ENCODE measurements at regions not wholly inside any gene's neighbourhood (a gene's known extent, or its start where the extent isn't known, plus 50 kb on each side); places are given as distances from the start of the nearest gene placed in this dataset.

- no peak for DNase-seq (ENCODE audit: low spot score in 2 of 2)
Observed at GRCh38 chr18:39596221-39596620, 2030.6 kb upstream of the CELF4 start.

DNA sequence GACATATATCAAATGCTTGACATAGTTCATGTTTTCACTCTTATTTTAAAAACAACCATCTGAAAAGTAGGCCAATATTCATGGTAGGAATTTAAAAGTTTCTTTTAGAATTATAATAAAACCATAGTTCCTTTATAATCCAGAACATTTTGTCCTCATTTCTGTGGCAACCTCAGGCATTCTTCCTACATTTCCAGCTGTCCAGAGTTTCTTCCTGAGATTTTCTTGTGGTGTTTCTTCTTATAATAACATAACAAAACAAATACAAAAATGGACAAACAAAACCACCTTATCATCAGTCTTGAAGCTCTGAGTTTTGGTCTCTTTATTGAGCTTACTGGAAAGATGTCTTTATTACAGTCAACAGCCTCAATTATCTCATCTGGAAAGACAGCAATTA is 2028.6 kb upstream of the CELF4 start:
- TF ChIP-seq EP300 (IDR thresholded peaks at IDR 0.05) (no peak), CTCF (IDR thresholded peaks at IDR 0.05) (no peak), POLR2A (IDR thresholded peaks at IDR 0.05) (no peak)
- H3K9me3 ChIP-seq = no peaks in the 10 kb centered on the region
- DNase-seq (ENCODE audit: low spot score in 2 of 2) = no peak
- H3K36me3 ChIP-seq = no peaks in the 10 kb centered on the region
- H3K27ac ChIP-seq = no peak overlapping the region
- H3K4me3 ChIP-seq = no peak overlapping the region
- no peaks in the 10 kb centered on the region for H3K4me1 ChIP-seq
- no peaks in the 10 kb centered on the region for H3K27me3 ChIP-seq

More at GRCh38 chr18:39596221-39596620, 2030.6 kb upstream of the CELF4 start:
- Histone ChIP-seq H3K9me3 (no peaks in the 10 kb centered on the region), H3K27me3 (no peaks in the 10 kb centered on the region), H3K4me3 (no peak overlapping the region), H3K36me3 (no peaks in the 10 kb centered on the region), H3K27ac (no peak overlapping the region), H3K4me1 (no peaks in the 10 kb centered on the region)
- no peak for TF ChIP-seq CTCF (IDR thresholded peaks at IDR 0.05)
- TF ChIP-seq EP300 (IDR thresholded peaks at IDR 0.05) = no peak
- TF ChIP-seq POLR2A (IDR thresholded peaks at IDR 0.05) = no peak

DNA sequence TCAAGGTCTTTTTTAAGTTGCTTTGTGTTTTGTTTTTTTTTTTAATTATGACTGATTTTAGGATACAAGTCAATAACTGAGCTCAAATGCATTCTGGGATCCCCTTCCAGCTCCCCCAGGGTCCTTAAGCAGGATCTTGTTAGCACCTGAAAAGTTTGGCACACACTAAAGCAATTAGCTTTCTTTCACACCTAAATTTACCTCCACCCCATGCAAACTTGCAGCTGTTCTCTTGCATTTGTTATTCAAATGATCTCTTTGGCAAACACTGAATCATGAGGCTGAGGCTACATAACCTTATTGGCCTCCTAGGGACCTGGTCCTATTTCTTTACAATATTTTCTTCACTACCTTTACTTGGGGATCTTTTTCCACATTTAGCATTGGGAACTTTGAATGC is 2026.1 kb upstream of the CELF4 start:
- Histone ChIP-seq H3K9me3 (no peaks in the 10 kb centered on the region), H3K4me3 (no peak overlapping the region), H3K27ac (no peak overlapping the region), H3K36me3 (no peaks in the 10 kb centered on the region), H3K4me1 (no peaks in the 10 kb centered on the region), H3K27me3 (no peaks in the 10 kb centered on the region)
- no peak for DNase-seq (ENCODE audit: low spot score in 2 of 2)
- no peak for TF ChIP-seq POLR2A (IDR thresholded peaks at IDR 0.05)
- TF ChIP-seq EP300 (IDR thresholded peaks at IDR 0.05) = no peak
- TF ChIP-seq CTCF (IDR thresholded peaks at IDR 0.05) = no peak

DNA sequence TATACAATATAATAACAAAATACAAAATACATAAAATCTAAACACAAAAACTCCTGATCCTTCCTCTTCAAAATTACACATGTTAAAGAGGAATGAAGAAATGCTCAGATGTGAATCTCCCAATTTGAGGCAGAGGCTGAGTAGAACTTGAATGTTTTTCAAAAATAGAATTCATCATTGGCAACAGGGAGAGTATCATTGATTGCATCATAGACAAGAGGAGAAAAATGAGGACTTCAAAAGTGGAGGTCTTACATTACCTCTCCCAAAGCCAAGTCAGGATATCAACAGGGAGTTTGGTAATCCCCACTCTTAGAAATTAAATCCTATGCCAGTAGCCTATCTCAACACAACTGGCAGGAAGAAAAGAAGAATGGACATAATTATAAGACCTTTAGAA is 2023.9 kb upstream of the CELF4 start:
- Histone ChIP-seq H3K27me3 (no peaks in the 10 kb centered on the region), H3K4me3 (no peak overlapping the region), H3K4me1 (no peaks in the 10 kb centered on the region), H3K36me3 (no peaks in the 10 kb centered on the region), H3K9me3 (no peaks in the 10 kb centered on the region), H3K27ac (no peak overlapping the region)
- no peak for DNase-seq (ENCODE audit: low spot score in 2 of 2)
- TF ChIP-seq CTCF (IDR thresholded peaks at IDR 0.05) (no peak), EP300 (IDR thresholded peaks at IDR 0.05) (no peak), POLR2A (IDR thresholded peaks at IDR 0.05) (no peak)

- WGBS, 2 donors = 79 to 85% methylated on average over 1 of the region's 1 CpG
Observed at GRCh38 chr18:39587586-39587985, 2022.0 kb upstream of the CELF4 start.

More at GRCh38 chr18:39587586-39587985, 2022.0 kb upstream of the CELF4 start:
- Histone ChIP-seq H3K4me1 (no peaks in the 10 kb centered on the region), H3K9me3 (no peaks in the 10 kb centered on the region), H3K27me3 (no peaks in the 10 kb centered on the region), H3K36me3 (no peaks in the 10 kb centered on the region), H3K27ac (no peak overlapping the region), H3K4me3 (no peak overlapping the region)
- no peak for DNase-seq (ENCODE audit: low spot score in 2 of 2)
- TF ChIP-seq EP300 (IDR thresholded peaks at IDR 0.05) = no peak
- TF ChIP-seq CTCF (IDR thresholded peaks at IDR 0.05) = no peak
- TF ChIP-seq POLR2A (IDR thresholded peaks at IDR 0.05) = no peak
